Testis (tissue), 2 donors: ENCODE measurements at regions not wholly inside any gene's neighbourhood (a gene's known extent, or its start where the extent isn't known, plus 50 kb on each side); places are given as distances from the start of the nearest gene placed in this dataset.

Experiments
- CTCF ChIP-seq, 3 experiments: fragments of 450-650 bp in 2 of 3; fragments of 200-600 bp in 1 of 3; sonication (generic) in 1 of 3; IDR thresholded peaks; one replicate each; pipeline ENCODE4 v1.5.1; 2016 to 2019; ENCODE audit warnings: antibody characterized with exemption in 3 of 3, mild to moderate bottlenecking in 2 of 3, moderate library complexity in 1 of 3
- POLR2A ChIP-seq: fragments of 450-650 bp; IDR thresholded peaks from one replicate; pipeline ENCODE4 v1.6.1; 2017; ENCODE audit warnings: antibody characterized with exemption, mild to moderate bottlenecking, moderate library complexity

GRCh38 chr14:49121246-49121645 is 464.9 kb downstream of the RPS29 start:
- TF ChIP-seq POLR2A, result no peak
- no peak for TF ChIP-seq CTCF (IDR thresholded peaks at IDR 0.05)
